A549 (cell line): ENCODE measurements at regions not wholly inside any gene's neighbourhood (a gene's known extent, or its start where the extent isn't known, plus 50 kb on each side); places are given as distances from the start of the nearest gene placed in this dataset.

Experiments
- ATAC-seq, 2 experiments: fragments of 200-7000 bp in 1 of 2; fragments of >200 bp in 1 of 2; cut with Nextera tagmentation in 1 of 2; cut with Tn5 transposase in 1 of 2; 3 replicates each; pipeline versions ENCODE4 v1.8.0 to v1.9.1; 2018 to 2020; ENCODE audit warnings: mild to moderate bottlenecking in 1 of 2, moderate library complexity in 1 of 2
- CTCF ChIA-PET: fragments of 300-600 bp; sonication (Branson Sonifier 250); formaldehyde crosslinking; extraction: SDS; loops from one replicate; lab custom pipeline; 2021; ENCODE audit warnings: antibody characterized with exemption, inconsistent platforms; lab: Yijun Ruan, JAX
- POLR2A ChIA-PET: fragments of 350-600 bp; formaldehyde crosslinking; extraction: SDS; loops from one replicate; lab custom pipeline; 2021; ENCODE audit warnings: antibody characterized with exemption, inconsistent platforms; lab: Yijun Ruan, JAX
- DNase-seq, 2 experiments: peaks; one replicate each; pipeline versions ENCODE4 v3.0.0 to v3.0.0-alpha.2; 2011 to 2016; ENCODE audit warnings: low read depth in 1 of 2, low spot score in 1 of 2
- FAIRE-seq: peaks from 2 replicates; lab custom pipeline; 2011; peaks lifted over from hg19 to GRCh38; lab: Jason Lieb, UNC
- H3K27ac ChIP-seq, 2 experiments: fragments of >200 bp; sonication (Bioruptor Twin); formaldehyde crosslinking; 3 replicates each; pipeline ENCODE4 v1.5.1; 2016 to 2017
- H3K4me1 ChIP-seq: fragments of >200 bp; sonication (Bioruptor Twin); formaldehyde crosslinking; 3 replicates; pipeline ENCODE4 v1.6.1; 2016
- H3K4me2 ChIP-seq: fragments of >200 bp; sonication (Bioruptor Twin); formaldehyde crosslinking; 3 replicates; pipeline ENCODE4 v1.6.1; 2016
- H3K4me3 ChIP-seq: fragments of >200 bp; sonication (Bioruptor Twin); formaldehyde crosslinking; 3 replicates; pipeline ENCODE4 v1.5.1; 2016
- H3K9me3 ChIP-seq: fragments of >200 bp; sonication (Bioruptor Twin); formaldehyde crosslinking; 3 replicates; pipeline ENCODE4 v1.6.1; 2016
- BHLHE40 ChIP-seq: IDR thresholded peaks from 2 replicates; pipeline ENCODE4 v1.6.1; 2012; ENCODE audit warnings: low read depth, low read length, inconsistent platforms
- CBX8 ChIP-seq: fragments of 200-600 bp; sonication (generic); IDR thresholded peaks from 2 replicates; pipeline ENCODE4 v1.6.1; 2016
- CEBPB ChIP-seq, 2 experiments: fragments of >200 bp in 1 of 2; sonication (Bioruptor Twin) in 1 of 2; formaldehyde crosslinking in 1 of 2; IDR thresholded peaks; 2 replicates each; pipeline ENCODE4 v1.6.1; 2012 to 2016
- CHD4 ChIP-seq: fragments of 200-600 bp; sonication (generic); IDR thresholded peaks from 2 replicates; pipeline ENCODE4 v1.6.1; 2016; ENCODE audit warnings: antibody characterized with exemption, mild to moderate bottlenecking, borderline replicate concordance
- EHF ChIP-seq: fragments of 250-450 bp; sonication (Bioruptor Pico); IDR thresholded peaks from 2 replicates; pipeline ENCODE4 v1.5.0; 2020; ENCODE audit warnings: mild to moderate bottlenecking
- FOSB ChIP-seq: fragments of 250-450 bp; sonication (Bioruptor Pico); IDR thresholded peaks from 2 replicates; pipeline ENCODE4 v1.5.0; 2020; ENCODE audit warnings: mild to moderate bottlenecking, moderate library complexity
- FOXS1 ChIP-seq: fragments of 250-450 bp; sonication (Bioruptor Pico); IDR thresholded peaks from 2 replicates; pipeline ENCODE4 v1.5.0; 2020; ENCODE audit warnings: mild to moderate bottlenecking, moderate library complexity
- HDAC2 ChIP-seq: fragments of 200-600 bp; sonication (generic); IDR thresholded peaks from 2 replicates; pipeline ENCODE4 v1.6.1; 2016
- HEYL ChIP-seq: fragments of 250-450 bp; sonication (Bioruptor Pico); IDR thresholded peaks from 2 replicates; pipeline ENCODE4 v1.8.0; 2021; ENCODE audit warnings: mild to moderate bottlenecking, moderate library complexity
- HOXB13 ChIP-seq: fragments of 250-450 bp; sonication (Bioruptor Pico); IDR thresholded peaks from 2 replicates; pipeline ENCODE4 v1.5.0; 2020; ENCODE audit warnings: low read depth, mild to moderate bottlenecking, moderate library complexity
- JUNB ChIP-seq: fragments of >200 bp; sonication (Bioruptor Twin); formaldehyde crosslinking; IDR thresholded peaks from 2 replicates; pipeline ENCODE4 v1.6.1; 2016
- MAZ ChIP-seq: fragments of 150-350 bp; IDR thresholded peaks from 2 replicates; pipeline ENCODE4 v1.6.1; 2014; ENCODE audit warnings: antibody characterized with exemption, low read depth, low read length, borderline replicate concordance
- NFE2L2 ChIP-seq: fragments of 150-350 bp; conservative IDR thresholded peaks from 2 replicates; pipeline ENCODE4 v1.6.1; 2014; ENCODE audit warnings: low read length
- NPAS2 ChIP-seq: fragments of 250-450 bp; sonication (Bioruptor Pico); IDR thresholded peaks from 2 replicates; pipeline ENCODE4 v1.8.0; 2022; ENCODE audit warnings: mild to moderate bottlenecking, moderate library complexity, borderline replicate concordance
- NR3C1 ChIP-seq: fragments of >200 bp; sonication (Bioruptor Twin); formaldehyde crosslinking; IDR thresholded peaks from 3 replicates; pipeline ENCODE4 v1.6.1; 2017
- RAD21 ChIP-seq, 2 experiments: fragments of >200 bp in 1 of 2; sonication (Bioruptor Twin) in 1 of 2; formaldehyde crosslinking in 1 of 2; IDR thresholded peaks in 1 of 2; conservative IDR thresholded peaks in 1 of 2; 2 replicates in 1 of 2; 3 replicates in 1 of 2; pipeline ENCODE4 v1.6.1; 2012 to 2018; ENCODE audit warnings: inconsistent platforms in 1 of 2
- TFCP2L1 ChIP-seq: fragments of 250-450 bp; sonication (Bioruptor Pico); IDR thresholded peaks from 2 replicates; pipeline ENCODE4 v1.5.0; 2021; ENCODE audit warnings: mild to moderate bottlenecking
- TP53 ChIP-seq: fragments of 250-450 bp; sonication (Bioruptor Pico); IDR thresholded peaks from 2 replicates; pipeline ENCODE4 v1.5.0; 2021; ENCODE audit warnings: mild to moderate bottlenecking, moderate library complexity
- USF2 ChIP-seq: fragments of 450-650 bp; IDR thresholded peaks from 2 replicates; pipeline ENCODE4 v1.6.1; 2014; ENCODE audit warnings: antibody characterized with exemption
- ZC3H11A ChIP-seq: fragments of 450-650 bp; IDR thresholded peaks from 2 replicates; pipeline ENCODE4 v1.6.1; 2014; ENCODE audit warnings: antibody characterized with exemption, mild to moderate bottlenecking
- ZFP36 ChIP-seq: fragments of 450-650 bp; IDR thresholded peaks from 2 replicates; pipeline ENCODE4 v1.6.1; 2014; ENCODE audit warnings: borderline replicate concordance; ENCODE audit not compliant: partially characterized antibody
- WGBS: methylation state at CpG from one replicate; pipeline ENCODE4 v1.1.6; 2017; ENCODE audit errors: missing lambda C conversion rate; 5-methylcytosine and 5-hydroxymethylcytosine counted together
- TF ChIP-seq, protein P1 (sequence below): fragments of >200 bp; sonication (Bioruptor Twin); formaldehyde crosslinking; IDR thresholded peaks from 3 replicates; pipeline ENCODE4 v1.6.1; 2016
- TF ChIP-seq, protein P2 (sequence below): fragments of 250-450 bp; sonication (Bioruptor Pico); IDR thresholded peaks from 2 replicates; pipeline ENCODE4 v1.5.0; 2021; ENCODE audit warnings: mild to moderate bottlenecking, moderate library complexity, borderline replicate concordance

DNA sequence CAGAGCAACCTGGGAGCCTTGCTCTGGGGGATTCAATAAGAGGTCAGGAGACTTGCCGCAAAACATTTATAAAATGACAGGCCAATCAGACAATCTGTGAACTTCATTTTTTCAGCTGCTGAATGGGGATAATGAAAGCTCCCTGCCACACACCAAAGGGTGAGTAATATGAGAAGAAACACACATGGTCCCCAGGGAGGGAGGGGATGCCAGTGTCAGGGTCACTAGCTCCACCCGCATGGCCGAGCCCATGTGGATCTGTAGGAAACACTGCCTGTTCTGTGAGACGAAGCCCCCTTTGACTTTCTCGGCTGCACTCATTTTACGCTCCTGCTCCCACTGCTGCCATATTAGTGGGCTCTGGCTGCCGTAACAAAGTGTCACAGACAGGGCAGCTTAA is 521.0 kb upstream of the RAB6C start:
- H3K4me1 ChIP-seq, result no peaks in the 10 kb centered on the region
- CTCF ChIA-PET, result no interaction called here
- no peaks in the 10 kb centered on the region for H3K9me3 ChIP-seq
- DNase-seq (no peak), FAIRE-seq (no peak), ATAC-seq (no peak)
- no peak overlapping the region for H3K27ac ChIP-seq
- WGBS, result 44% methylated on average over 7 of the region's 7 CpGs
- no peak overlapping the region for H3K4me2 ChIP-seq
- H3K4me3 ChIP-seq, result no peak overlapping the region
- TF ChIP-seq, protein P1, sequence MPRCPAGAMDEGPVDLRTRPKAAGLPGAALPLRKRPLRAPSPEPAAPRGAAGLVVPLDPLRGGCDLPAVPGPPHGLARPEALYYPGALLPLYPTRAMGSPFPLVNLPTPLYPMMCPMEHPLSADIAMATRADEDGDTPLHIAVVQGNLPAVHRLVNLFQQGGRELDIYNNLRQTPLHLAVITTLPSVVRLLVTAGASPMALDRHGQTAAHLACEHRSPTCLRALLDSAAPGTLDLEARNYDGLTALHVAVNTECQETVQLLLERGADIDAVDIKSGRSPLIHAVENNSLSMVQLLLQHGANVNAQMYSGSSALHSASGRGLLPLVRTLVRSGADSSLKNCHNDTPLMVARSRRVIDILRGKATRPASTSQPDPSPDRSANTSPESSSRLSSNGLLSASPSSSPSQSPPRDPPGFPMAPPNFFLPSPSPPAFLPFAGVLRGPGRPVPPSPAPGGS, result no peak
- TF ChIP-seq FOXS1, result no peak
- TF ChIP-seq BHLHE40, result no peak
- no peak for TF ChIP-seq HOXB13 (CRISPR knock-in tag)
- TF ChIP-seq HDAC2, result no peak
- TF ChIP-seq JUNB, result no peak
- no peak for TF ChIP-seq RAD21 (conservative IDR thresholded peaks at IDR 0.05 in 1 of 2, IDR thresholded peaks at IDR 0.05 in 1 of 2)
- no peak for TF ChIP-seq TFCP2L1 (CRISPR knock-in tag)
- TF ChIP-seq NPAS2, result no peak
- TF ChIP-seq CEBPB (IDR thresholded peaks at IDR 0.05), result no peak
- no peak for TF ChIP-seq USF2
- no peak for TF ChIP-seq EHF (CRISPR knock-in tag)
- no peak for TF ChIP-seq ZC3H11A
- TF ChIP-seq, protein P2, sequence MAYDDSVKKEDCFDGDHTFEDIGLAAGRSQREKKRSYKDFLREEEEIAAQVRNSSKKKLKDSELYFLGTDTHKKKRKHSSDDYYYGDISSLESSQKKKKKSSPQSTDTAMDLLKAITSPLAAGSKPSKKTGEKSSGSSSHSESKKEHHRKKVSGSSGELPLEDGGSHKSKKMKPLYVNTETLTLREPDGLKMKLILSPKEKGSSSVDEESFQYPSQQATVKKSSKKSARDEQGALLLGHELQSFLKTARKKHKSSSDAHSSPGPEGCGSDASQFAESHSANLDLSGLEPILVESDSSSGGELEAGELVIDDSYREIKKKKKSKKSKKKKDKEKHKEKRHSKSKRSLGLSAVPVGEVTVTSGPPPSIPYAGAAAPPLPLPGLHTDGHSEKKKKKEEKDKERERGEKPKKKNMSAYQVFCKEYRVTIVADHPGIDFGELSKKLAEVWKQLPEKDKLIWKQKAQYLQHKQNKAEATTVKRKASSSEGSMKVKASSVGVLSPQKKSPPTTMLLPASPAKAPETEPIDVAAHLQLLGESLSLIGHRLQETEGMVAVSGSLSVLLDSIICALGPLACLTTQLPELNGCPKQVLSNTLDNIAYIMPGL (CRISPR knock-in tag), result no peak
- no peak for TF ChIP-seq NFE2L2
- TF ChIP-seq NR3C1, result no peak
- TF ChIP-seq, all 56 proteins: peak for 0
- POLR2A ChIA-PET, result no interaction called here

DNA sequence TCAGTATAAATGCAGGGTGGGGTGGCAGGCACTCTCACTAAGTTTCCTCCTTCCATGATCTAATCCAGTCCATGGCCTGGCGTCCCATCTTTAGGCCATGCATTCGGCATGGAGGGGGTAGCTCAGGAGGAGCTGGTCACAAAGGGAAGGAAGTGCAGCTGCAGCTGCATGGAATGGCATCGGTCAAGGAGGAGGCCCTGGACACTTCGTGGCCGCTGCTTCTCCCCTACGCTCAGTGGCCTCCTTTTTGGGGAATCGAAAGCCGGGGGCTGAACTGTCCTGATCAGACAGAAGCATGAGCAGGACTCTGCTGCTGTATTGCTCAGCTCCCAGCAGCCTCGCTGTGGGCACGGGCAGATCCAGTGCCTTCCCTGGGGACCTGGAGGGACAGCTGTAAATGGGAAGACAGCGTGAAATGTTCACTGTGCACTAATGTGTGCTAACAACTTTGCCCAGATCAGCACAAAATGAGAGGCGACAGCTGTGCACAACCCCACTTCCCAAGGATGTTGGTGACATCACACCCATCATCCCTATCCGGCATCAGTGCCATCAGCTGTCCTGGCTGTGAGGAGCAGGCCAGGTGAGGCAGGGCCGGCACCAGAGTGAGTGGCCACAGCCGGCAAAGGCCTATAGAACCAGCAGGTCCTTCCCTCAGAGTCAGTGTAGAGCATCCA is 520.1 kb upstream of the RAB6C start:
- ChIA-PET POLR2A (no interaction called here), CTCF (no interaction called here)
- Histone ChIP-seq H3K9me3 (no peaks in the 10 kb centered on the region), H3K4me3 (no peak overlapping the region), H3K4me2 (no peak overlapping the region), H3K27ac (no peak overlapping the region), H3K4me1 (no peaks in the 10 kb centered on the region)
- 17% methylated on average over 14 of the region's 15 CpGs for WGBS
- no peak for DNase-seq
- TF ChIP-seq, protein P2 (CRISPR knock-in tag), result no peak
- TF ChIP-seq HEYL (CRISPR knock-in tag), result no peak
- TF ChIP-seq FOSB (CRISPR knock-in tag), result no peak
- TF ChIP-seq NFE2L2, result no peak
- no peak for TF ChIP-seq CHD4
- TF ChIP-seq CBX8, result no peak
- no peak for TF ChIP-seq TP53 (CRISPR knock-in tag)
- TF ChIP-seq ZFP36, result no peak
- TF ChIP-seq MAZ, result no peak
- no peak for ATAC-seq
- FAIRE-seq, result no peak
